HG03066 (cell line): ENCODE measurements at regions not wholly inside any gene's neighbourhood (a gene's known extent, or its start where the extent isn't known, plus 50 kb on each side); places are given as distances from the start of the nearest gene placed in this dataset.

ENCODE experiments used
- ATAC-seq: cut with Tn5 transposase; IDR thresholded peaks from one replicate; pipeline ENCODE4 v1.9.1; 2021; ENCODE audit warnings: low read depth; ENCODE audit not compliant: unreplicated experiment

GRCh38 chr12:78753058-78753457 is 111.5 kb upstream of the SYT1 start:
- no peak for ATAC-seq

- ATAC-seq, result no peak
Observed at GRCh38 chr12:78756936-78757335, 107.6 kb upstream of the SYT1 start.

GRCh38 chr12:78759367-78759766 is 105.2 kb upstream of the SYT1 start:
- ATAC-seq, result no peak

GRCh38 chr12:78760906-78761305 is 103.7 kb upstream of the SYT1 start:
- no peak for ATAC-seq

- no peak for ATAC-seq
Observed at GRCh38 chr12:78764913-78765312, 99.7 kb upstream of the SYT1 start.

- ATAC-seq, result no peak
Observed at GRCh38 chr12:78767264-78767981, 97.2 kb upstream of the SYT1 start.

GRCh38 chr12:78778339-78778738 is 86.2 kb upstream of the SYT1 start:
- ATAC-seq, result no peak

GRCh38 chr12:78787576-78787975 is 77.0 kb upstream of the SYT1 start:
- no peak for ATAC-seq

GRCh38 chr12:78790148-78790547 is 74.4 kb upstream of the SYT1 start:
- ATAC-seq, result no peak

GRCh38 chr12:78792052-78792698 is 72.4 kb upstream of the SYT1 start:
- no peak for ATAC-seq

- ATAC-seq, result no peak
Observed at GRCh38 chr12:78793491-78793890, 71.1 kb upstream of the SYT1 start.

- ATAC-seq, result no peak
Observed at GRCh38 chr12:78793982-78794381, 70.6 kb upstream of the SYT1 start.

- ATAC-seq, result no peak
Observed at GRCh38 chr12:78795934-78796445, 68.6 kb upstream of the SYT1 start.

- no peak for ATAC-seq
Observed at GRCh38 chr12:78797196-78797931, 67.2 kb upstream of the SYT1 start.

GRCh38 chr12:78799649-78800048 is 64.9 kb upstream of the SYT1 start:
- ATAC-seq, result no peak

GRCh38 chr12:78802593-78802992 is 62.0 kb upstream of the SYT1 start:
- no peak for ATAC-seq

- ATAC-seq, result no peak
Observed at GRCh38 chr12:78804262-78804661, 60.3 kb upstream of the SYT1 start.
